Right renal cortex interstitium (tissue), 3 donors: ENCODE measurements at regions not wholly inside any gene's neighbourhood (a gene's known extent, or its start where the extent isn't known, plus 50 kb on each side); places are given as distances from the start of the nearest gene placed in this dataset.

Source experiments
- DNase-seq, 3 donors: peaks; one replicate each; pipeline ENCODE4 v3.0.0-alpha.2; 2013; ENCODE audit warnings: low read depth in 3 of 3, low spot score in 2 of 3

- no peak for DNase-seq
Measured at GRCh38 chr5:3365501-3366215, 230.0 kb upstream of the IRX1 start.

- no peak for DNase-seq
Measured at GRCh38 chr5:3364941-3365340, 230.7 kb upstream of the IRX1 start.

- DNase-seq: no peak
Measured at GRCh38 chr5:3364433-3364832, 231.2 kb upstream of the IRX1 start.

- no peak for DNase-seq
Measured at GRCh38 chr5:3362606-3362910, 233.1 kb upstream of the IRX1 start.

- no peak for DNase-seq
Measured at GRCh38 chr5:3361811-3362605, 233.6 kb upstream of the IRX1 start.

GRCh38 chr5:3359642-3360041, 236.0 kb upstream of the IRX1 start:
- DNase-seq: no peak

- DNase-seq: no peak
Measured at GRCh38 chr5:3357291-3357690, 238.3 kb upstream of the IRX1 start.

GRCh38 chr5:3356016-3356415, 239.6 kb upstream of the IRX1 start:
- no peak for DNase-seq

GRCh38 chr5:3355126-3355525, 240.5 kb upstream of the IRX1 start:
- DNase-seq: no peak

GRCh38 chr5:3354606-3355005, 241.0 kb upstream of the IRX1 start:
- no peak for DNase-seq

GRCh38 chr5:3353561-3353960, 242.1 kb upstream of the IRX1 start:
- DNase-seq: no peak

- DNase-seq: no peak
Measured at GRCh38 chr5:3352711-3353110, 242.9 kb upstream of the IRX1 start.

- DNase-seq: no peak
Measured at GRCh38 chr5:3351581-3352442, 243.8 kb upstream of the IRX1 start.

- no peak for DNase-seq
Measured at GRCh38 chr5:3350781-3351180, 244.9 kb upstream of the IRX1 start.

GRCh38 chr5:3349704-3350565, 245.7 kb upstream of the IRX1 start:
- DNase-seq: no peak

GRCh38 chr5:3348576-3349535, 246.8 kb upstream of the IRX1 start:
- DNase-seq: no peak

GRCh38 chr5:3347741-3348140, 247.9 kb upstream of the IRX1 start:
- DNase-seq: no peak

GRCh38 chr5:3346111-3346820, 249.4 kb upstream of the IRX1 start:
- no peak for DNase-seq

GRCh38 chr5:3345195-3345594, 250.4 kb upstream of the IRX1 start:
- no peak for DNase-seq
